Fibroblast of lung (primary cell): ENCODE measurements at regions not wholly inside any gene's neighbourhood (a gene's known extent, or its start where the extent isn't known, plus 50 kb on each side); places are given as distances from the start of the nearest gene placed in this dataset.
A peak's percentile ranks its signal among the peaks of the same experiment; 100 is the strongest.

Experiments used
- DNase-seq, 2 donors: peaks; one replicate each; pipeline versions ENCODE4 v3.0.0 to v3.0.0-alpha.2; 2010; ENCODE audit warnings: low read depth in 2 of 2
- H2AFZ ChIP-seq: 2 replicates; pipeline ENCODE4 v1.5.1; 2012; ENCODE audit warnings: low read length, control low read depth, inconsistent platforms
- H3K27ac ChIP-seq: 2 replicates; pipeline ENCODE4 v1.5.1; 2011; ENCODE audit warnings: low read length, control low read depth; ENCODE audit not compliant: insufficient read depth
- H3K27me3 ChIP-seq: 2 replicates; pipeline ENCODE4 v1.5.1; 2011; ENCODE audit warnings: mild to moderate bottlenecking, low read length; ENCODE audit not compliant: control insufficient read depth, insufficient read depth
- H3K36me3 ChIP-seq: 2 replicates; pipeline ENCODE4 v1.5.1; 2011; ENCODE audit warnings: low read length; ENCODE audit not compliant: control insufficient read depth, insufficient read depth
- H3K4me1 ChIP-seq: 2 replicates; pipeline ENCODE4 v1.5.1; 2011; ENCODE audit warnings: low read length; ENCODE audit not compliant: control insufficient read depth, insufficient read depth; ENCODE audit errors: extremely low read depth
- H3K4me2 ChIP-seq: 2 replicates; pipeline ENCODE4 v1.5.1; 2011; ENCODE audit warnings: low read length, control low read depth; ENCODE audit not compliant: insufficient read depth; ENCODE audit errors: extremely low read depth
- H3K4me3 ChIP-seq, 4 experiments: fragments of 200-600 bp in 1 of 4; sonication (generic) in 1 of 4; replicated peaks in 1 of 4; 2 replicates each; pipeline ENCODE4 v1.5.1; 2011 to 2016; ENCODE audit warnings: low read length in 4 of 4, low read depth in 3 of 4, mild to moderate bottlenecking in 3 of 4, control low read depth in 2 of 4, inconsistent platforms in 1 of 4, mixed read lengths in 1 of 4; ENCODE audit not compliant: insufficient read depth in 1 of 4; ENCODE audit errors: control extremely low read depth in 1 of 4
- H3K79me2 ChIP-seq: 2 replicates; pipeline ENCODE4 v1.5.1; 2012; ENCODE audit warnings: mild to moderate bottlenecking, low read length, inconsistent platforms; ENCODE audit not compliant: control insufficient read depth, insufficient read depth
- H3K9ac ChIP-seq: 2 replicates; pipeline ENCODE4 v1.5.1; 2011; ENCODE audit warnings: mild to moderate bottlenecking, low read length, control low read depth; ENCODE audit not compliant: insufficient read depth
- H3K9me3 ChIP-seq: 2 replicates; pipeline ENCODE4 v1.5.1; 2012; ENCODE audit warnings: low read depth, low read length; ENCODE audit not compliant: control insufficient read depth, insufficient read depth
- H4K20me1 ChIP-seq: 2 replicates; pipeline ENCODE4 v1.5.1; 2011; ENCODE audit warnings: low read length; ENCODE audit not compliant: control insufficient read depth, insufficient read depth; ENCODE audit errors: extremely low read depth
- CTCF ChIP-seq, 2 donors: IDR thresholded peaks in 1 of 2; conservative IDR thresholded peaks in 1 of 2; 1 replicate in 1 of 2; 2 replicates in 1 of 2; pipeline ENCODE4 v1.5.1; 2011 to 2012; ENCODE audit warnings: low read length in 2 of 2, control low read depth in 1 of 2, inconsistent platforms in 1 of 2, low read depth in 1 of 2, mild to moderate bottlenecking in 1 of 2
- EZH2 ChIP-seq: IDR thresholded peaks from 2 replicates; pipeline ENCODE4 v1.5.1; 2012; ENCODE audit warnings: low read length, control low read depth, mild to moderate bottlenecking; ENCODE audit errors: missing control alignments

GRCh38 chr5:34524123-34524522, 132.0 kb upstream of the RAI14 start:
- peak; percentile 74 to 76 for DNase-seq
- Histone ChIP-seq H3K36me3 (no peaks in the 10 kb centered on the region), H3K4me1 (peaks cover 11% of the 10 kb centered on the region), H3K79me2 (no peaks in the 10 kb centered on the region), H3K9me3 (no peaks in the 10 kb centered on the region), H3K4me3 (no peak overlapping the region), H3K27me3 (no peaks in the 10 kb centered on the region), H4K20me1 (no peaks in the 10 kb centered on the region), H3K9ac (no peak overlapping the region), H2AFZ (no peak overlapping the region), H3K4me2 (no peak overlapping the region), H3K27ac (peak overlapping the region; percentile 34)
- TF ChIP-seq EZH2 (no peak), CTCF (conservative IDR thresholded peaks at IDR 0.05 in 1 of 2, IDR thresholded peaks at IDR 0.05 in 1 of 2; ENCODE audit: low read depth in 1 of 2, low read length in 2 of 2) (no peak)

DNA sequence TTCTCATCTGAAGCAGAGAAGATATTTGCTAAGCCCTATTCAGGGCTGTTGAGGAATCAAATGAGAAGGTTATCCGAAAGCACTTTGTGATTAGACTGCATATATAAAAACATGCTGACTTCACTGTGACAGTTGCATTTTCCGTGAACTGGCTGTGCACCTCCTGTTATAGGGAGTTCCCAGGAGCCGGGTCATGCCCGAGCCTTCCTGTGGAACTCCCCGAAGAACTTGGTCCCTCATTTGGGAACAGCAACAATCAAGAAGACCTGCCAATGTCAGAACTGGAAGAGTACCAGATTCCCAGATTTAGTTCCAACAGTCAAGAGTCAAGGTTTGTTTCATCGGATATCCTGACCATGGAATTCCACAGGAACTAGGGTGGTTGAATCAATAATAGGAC, 130.4 kb upstream of the RAI14 start:
- Histone ChIP-seq H3K9me3 (no peaks in the 10 kb centered on the region), H4K20me1 (no peaks in the 10 kb centered on the region), H3K4me1 (peaks cover 15% of the 10 kb centered on the region), H3K4me2 (no peak overlapping the region), H3K79me2 (no peaks in the 10 kb centered on the region), H3K27me3 (no peaks in the 10 kb centered on the region), H3K9ac (no peak overlapping the region), H3K27ac (no peak overlapping the region), H3K4me3 (no peak overlapping the region), H2AFZ (no peak overlapping the region), H3K36me3 (no peaks in the 10 kb centered on the region)
- DNase-seq = no peak
- TF ChIP-seq EZH2 = no peak
- TF ChIP-seq CTCF (conservative IDR thresholded peaks at IDR 0.05 in 1 of 2, IDR thresholded peaks at IDR 0.05 in 1 of 2; ENCODE audit: low read depth in 1 of 2, low read length in 2 of 2) = no peak

- Histone ChIP-seq H3K9ac (no peak overlapping the region), H3K4me3 (no peak overlapping the region), H2AFZ (no peak overlapping the region), H3K9me3 (no peaks in the 10 kb centered on the region), H3K4me1 (peaks cover 15% of the 10 kb centered on the region), H3K27ac (no peak overlapping the region), H3K79me2 (no peaks in the 10 kb centered on the region), H3K4me2 (no peak overlapping the region), H3K36me3 (no peaks in the 10 kb centered on the region), H4K20me1 (no peaks in the 10 kb centered on the region), H3K27me3 (no peaks in the 10 kb centered on the region)
- no peak for TF ChIP-seq EZH2
- no peak for TF ChIP-seq CTCF (conservative IDR thresholded peaks at IDR 0.05 in 1 of 2, IDR thresholded peaks at IDR 0.05 in 1 of 2; ENCODE audit: low read depth in 1 of 2, low read length in 2 of 2)
- DNase-seq = peak in 1 of 2 donors; percentile 36
Observed at GRCh38 chr5:34526682-34527305, 129.3 kb upstream of the RAI14 start.
